Stimulated activated CD8-positive, alpha-beta memory T cell treated with anti-CD3 and anti-CD28 coated beads, Interleukin-4, amount 100 ng/mL, for 1 hour (primary cell): ENCODE measurements at regions not wholly inside any gene's neighbourhood (a gene's known extent, or its start where the extent isn't known, plus 50 kb on each side); places are given as distances from the start of the nearest gene placed in this dataset.

Experiments used
- DNase-seq, 2 donors: peaks; one replicate each; pipeline ENCODE4 v3.0.0-alpha.2; 2020; ENCODE audit warnings: low read depth in 2 of 2, low spot score in 1 of 2

DNA sequence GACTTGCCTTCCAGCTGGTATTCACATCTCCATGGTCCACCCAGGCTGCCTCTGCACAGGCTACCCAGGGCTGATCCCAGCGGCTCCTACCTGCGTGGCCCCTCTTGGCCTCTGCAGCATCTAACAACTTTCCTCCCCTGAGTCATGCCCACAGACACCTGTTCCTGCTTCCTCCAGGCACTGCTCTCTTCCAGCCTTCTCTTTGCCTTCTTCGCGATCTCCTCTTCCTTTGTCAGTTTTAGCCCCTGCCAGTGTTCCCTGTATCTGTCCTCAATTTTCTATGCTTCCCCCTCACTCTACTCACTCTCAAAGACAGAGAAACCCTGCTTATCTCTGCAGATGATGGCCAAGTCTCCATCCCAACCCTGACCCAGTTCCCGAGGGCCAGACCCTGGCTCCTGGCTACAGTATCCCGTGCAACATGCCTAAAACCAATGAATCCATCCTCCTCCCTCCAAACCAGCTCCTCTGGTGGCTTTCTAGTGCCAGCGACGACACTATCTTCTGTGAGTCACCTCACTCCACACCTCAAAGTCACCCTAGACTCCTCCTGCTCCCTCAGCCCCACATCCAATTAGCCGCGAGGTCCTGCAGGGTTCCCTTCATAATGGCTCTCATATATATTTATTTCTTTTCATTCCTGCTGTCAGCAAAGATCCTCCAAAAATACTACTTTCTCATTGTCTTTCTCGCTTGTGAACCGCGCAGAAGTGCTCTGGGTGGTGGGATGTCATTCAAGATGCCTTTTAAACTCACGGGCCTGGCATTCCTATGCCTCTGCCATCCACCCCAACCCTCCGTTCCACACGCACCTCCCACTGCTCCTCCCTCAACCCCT, 259.2 kb downstream of the TOMM20 start:
- DNase-seq: no peak

DNA sequence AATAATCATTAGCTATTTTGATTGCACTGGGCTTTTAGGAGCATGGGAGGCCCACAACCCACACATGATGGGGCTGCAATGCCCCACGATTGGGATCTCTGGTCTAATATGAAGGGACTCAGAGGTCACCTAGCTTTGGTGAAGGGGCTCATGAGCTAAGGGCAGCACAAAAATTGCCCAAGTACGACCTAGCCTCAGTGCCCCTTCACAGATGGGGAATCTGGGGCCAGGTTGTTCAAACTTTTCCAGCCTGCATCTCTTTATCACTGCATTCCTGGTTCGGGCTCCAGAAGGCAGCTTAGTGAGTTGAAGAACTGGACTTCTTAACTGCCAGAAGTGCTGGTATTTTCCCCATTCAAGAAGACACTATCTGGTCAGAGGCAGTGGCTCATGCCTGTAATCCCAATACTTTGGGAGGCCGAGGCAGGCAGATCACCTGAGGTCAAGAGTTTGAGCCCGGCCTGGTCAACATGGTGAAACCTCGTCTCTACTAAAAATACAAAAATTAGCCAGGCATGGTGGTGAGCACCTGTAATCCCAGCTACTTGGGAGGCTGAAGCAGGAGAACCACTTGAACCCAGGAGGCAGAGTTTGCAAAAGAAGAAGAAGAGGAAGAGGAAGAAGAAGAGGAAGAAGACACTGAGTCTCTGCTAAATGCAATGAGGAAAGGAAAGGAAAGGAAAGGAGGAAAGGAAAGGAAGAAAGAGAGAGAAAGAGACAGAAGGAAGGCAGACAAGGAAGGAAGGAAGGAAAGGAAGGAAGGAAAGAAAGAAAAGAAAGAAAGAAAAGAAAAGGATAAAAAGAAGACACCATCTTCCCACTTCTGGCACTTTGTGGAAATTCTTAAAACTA, 258.5 kb upstream of the IRF2BP2 start:
- no peak for DNase-seq

DNA sequence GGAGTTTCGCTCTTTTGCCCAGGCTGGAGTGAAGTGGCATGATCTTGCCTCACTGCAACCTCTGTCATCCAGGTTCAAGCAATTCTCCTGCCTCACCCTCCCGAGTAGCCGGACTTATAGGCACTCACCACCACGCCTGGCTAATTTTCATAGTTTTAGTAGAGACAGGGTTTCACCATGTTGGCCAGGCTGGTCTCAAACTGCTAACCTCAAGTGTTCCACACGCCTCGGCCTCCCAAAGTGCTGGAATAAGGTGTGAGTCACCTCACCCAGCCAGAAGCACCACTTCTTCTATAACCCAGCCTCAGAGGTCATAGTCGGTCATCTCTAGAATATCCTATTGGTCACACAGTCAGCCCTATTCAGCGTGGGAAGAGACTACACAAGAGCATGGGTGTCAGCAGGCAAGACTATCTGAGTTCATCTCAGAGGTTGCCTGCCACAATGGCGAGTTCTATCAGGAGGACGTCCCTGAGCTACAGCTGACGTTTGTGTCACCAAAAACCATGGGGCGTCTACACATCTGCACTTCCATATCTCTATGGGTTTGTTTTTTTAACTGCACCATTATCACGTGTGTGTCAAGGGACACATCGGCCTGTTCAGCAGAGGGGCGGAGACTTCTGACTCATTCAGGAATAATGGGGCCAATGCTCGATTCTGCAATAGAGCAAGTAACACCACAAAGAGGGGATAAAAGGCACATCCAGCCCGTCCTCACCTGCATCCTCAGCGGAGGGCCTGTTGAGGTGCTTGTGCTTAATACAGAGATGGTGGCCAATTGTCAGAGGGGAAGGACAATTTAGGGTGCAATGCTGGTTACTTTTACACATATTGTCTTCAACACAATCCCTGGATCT, 256.3 kb upstream of the IRF2BP2 start:
- DNase-seq: no peak

DNA sequence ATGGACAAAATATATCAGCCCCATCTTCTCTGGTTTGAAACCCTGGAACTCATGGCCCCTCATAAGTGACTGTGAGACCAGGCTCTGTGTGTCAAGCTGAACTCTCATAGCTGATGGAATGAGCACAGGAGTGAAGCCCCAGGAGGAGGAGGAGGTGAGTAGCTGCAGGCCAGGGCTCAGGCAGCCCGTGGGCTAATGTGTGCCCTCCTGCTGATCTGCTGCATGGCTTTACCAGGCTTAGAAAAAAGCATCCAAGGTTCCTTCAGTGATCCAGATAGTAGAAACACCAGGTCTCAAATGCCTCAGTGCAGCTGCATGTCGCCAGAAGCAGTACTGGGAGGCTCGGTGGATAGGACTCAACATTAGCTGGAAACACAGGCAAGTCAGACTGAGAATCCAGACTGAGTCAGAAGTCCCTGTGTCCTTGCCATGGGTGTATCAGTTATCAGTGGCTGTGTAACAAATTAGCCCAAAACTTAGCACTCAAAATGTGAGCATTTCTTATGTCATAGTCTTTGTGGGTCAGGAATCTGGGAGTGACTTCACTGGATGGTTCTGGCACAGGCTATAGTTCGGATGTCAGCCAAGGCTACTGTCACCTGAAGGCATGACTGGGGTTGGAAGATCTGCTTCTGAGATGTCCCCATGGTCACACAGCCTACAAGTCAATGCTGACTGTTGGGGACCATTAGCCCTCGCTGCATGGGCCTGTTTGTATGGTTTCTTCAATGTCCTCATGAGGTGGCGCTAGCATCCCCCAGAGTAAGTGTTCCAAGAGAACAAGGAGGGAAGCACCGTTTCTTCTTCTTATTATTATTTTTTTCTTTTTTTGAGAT, 255.4 kb upstream of the IRF2BP2 start:
- DNase-seq: no peak

DNA sequence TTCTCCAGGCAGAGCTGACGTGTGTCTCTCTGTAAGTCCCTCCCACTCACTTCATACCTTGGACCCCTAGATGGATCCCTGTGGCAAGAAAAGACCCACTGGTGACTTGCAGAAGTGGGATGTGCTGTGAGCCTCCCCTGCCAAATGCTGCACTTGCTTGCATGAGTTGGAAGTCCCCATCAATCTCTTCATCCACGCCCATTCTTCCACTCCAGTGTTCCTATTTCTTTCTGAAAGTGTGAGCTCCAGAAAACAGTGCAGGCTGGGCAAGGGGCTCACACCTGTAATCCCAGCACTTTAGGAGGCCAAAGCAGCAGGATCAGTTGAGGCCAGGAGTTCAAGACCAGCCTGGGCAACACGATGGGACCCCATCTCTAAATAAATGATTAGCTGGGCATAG, 254.1 kb upstream of the IRF2BP2 start:
- DNase-seq: no peak

DNA sequence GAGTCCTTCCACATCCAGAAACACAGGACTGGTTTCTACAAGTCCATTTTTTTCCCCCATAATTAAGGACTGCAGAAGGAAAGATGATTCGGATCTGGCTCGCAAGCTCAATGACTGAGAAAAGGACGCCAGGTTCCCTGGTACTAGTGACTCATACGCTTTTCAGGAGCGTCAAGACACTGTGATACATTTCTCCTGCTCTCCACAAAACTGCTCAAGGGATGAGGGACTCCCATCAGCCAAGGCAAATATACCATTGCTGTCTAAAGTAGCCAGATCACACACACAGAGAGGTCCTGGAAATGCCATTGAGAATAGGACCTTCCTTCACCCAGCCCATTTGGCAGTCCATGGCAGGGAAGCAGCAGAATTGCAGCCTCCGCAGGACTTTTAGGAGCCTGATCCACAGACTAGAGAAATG, 253.6 kb upstream of the IRF2BP2 start:
- no peak for DNase-seq

DNA sequence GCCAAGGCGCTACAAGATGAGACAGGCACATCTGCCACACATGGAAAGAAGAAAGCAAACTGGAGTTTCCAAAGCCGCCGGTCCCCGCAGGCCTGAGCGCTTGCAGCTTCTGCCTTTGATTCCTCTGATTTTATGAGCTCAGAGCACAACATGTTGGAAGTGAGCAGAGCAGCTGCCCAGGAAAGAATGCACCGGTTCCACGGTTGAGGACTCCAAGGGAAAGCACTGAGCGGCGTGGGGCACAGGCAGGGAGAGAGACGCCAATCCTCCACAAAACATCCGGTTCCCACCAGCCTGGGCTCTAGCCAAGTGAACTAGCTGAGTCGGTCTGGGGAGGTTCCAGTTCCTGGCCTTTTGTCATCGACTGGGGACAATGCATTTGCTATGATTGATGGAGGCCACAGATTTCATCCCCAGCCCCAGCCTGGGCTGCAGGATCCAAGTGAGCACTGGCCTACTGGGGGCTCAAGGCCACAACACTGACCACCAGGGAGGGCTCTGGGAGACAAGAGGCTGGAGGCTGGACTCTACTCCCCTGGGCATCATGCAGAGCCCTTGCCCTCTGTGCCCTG, 253.1 kb upstream of the IRF2BP2 start:
- no peak for DNase-seq

DNA sequence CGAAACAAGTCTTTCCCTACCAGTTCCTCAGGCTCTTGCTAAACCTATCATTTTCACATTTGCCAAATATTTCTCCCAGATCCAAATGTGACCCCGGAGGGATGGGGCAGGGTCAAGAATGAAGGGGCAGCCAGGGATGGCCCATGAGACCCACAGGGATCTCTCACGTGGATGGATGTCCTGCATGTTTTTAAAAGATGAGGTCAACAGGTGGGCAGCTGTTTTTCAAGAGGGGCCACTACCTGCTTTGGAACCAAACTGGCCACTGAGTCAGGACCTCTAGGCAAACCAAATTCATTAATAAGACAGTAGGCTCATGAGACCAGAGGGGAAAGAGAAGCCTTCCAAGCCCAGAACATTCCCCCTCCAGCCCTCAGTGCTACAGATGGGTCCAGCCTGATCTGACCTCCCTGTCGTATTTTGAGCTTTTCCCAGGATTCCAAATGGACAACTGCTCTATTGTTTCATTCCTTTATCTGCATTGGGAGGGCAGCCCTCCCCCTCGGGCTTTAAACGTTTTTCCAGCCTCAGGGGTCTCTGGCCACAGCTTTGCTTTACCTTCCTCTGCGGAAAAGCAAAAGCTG, 252.5 kb upstream of the IRF2BP2 start:
- no peak for DNase-seq

DNA sequence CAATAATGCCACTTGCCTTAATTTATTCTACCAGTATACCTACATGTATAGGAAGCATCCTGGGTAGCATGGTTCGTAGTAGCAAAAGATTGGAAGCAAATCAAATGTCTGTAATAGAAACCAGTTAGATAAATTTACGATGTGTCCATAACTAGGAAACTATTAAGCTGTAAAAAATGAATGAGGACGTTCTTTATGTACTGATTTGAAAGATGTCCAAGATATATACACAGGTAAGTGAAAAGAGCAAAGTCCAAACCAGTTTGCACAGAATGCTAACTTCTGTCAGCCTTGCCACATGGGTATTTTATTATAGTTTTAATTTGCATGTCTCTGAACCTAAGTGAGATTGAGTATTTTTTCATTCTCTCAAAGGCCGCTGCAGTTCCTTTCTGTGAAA, 251.8 kb upstream of the IRF2BP2 start:
- no peak for DNase-seq

DNA sequence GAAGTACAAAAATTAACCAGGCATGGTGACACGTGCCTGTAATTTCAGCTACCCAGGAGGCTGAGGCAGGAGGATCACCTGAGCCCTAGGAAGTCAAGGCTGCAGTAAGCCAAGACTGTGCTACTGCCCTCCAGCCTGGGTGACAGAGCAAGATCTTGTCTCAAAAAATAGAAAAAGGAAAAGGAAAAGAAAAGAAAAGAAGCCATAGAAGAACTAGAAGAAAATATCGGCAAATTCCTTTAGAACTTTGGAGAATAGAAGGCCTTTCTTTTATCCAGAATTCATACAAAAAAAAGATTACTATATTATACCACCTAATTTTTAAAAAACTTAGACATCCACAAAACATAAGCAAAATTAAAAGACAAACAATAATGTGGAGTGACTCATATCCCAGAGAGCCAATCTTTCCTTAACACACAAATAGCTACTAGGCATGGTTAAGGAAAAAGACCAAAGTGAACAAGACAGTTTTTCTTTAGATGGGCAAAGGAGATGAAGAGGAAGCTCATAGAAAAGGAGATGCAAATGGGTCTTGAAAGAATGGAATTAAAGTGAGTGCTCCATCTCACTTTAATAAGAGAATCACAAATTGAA, 251.1 kb upstream of the IRF2BP2 start:
- no peak for DNase-seq

DNA sequence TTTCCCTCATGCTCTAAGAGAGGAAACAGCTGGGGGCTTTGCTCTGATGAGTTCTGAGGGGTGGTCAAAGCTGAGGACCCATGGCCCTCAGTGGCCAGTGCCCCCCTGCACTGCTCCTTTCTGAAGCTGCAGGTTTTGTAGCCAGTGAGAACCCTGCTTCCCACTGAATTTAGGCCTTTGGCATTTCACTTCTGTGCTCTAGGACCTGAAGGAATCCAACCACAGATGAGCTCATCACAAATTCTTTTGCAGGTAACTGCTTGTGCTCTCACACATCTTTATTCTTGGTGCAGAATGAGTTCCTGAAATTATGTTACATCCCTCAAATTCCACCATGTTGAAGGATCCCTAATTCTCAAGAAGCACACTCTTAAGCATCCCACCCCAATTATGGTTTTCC, 248.7 kb upstream of the IRF2BP2 start:
- no peak for DNase-seq

DNA sequence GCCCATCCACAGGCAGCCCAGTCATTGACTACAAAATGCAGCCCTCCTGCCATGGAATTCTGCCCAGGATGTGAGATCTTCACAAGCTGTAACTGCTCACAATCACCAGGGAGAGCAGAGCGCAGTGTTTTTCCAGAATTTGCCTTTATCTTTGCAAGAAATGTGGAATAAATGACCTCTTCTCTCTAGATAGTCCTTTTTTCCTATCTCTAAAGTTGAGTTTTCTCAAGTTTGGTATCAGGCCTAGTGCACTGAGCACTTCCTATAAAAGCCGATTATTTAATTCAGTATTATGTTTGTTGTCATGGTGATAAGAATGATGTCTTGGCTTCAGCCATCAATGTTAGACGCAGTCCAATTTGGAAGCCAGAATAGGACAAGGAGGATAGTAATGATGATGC, 246.9 kb upstream of the IRF2BP2 start:
- DNase-seq: no peak

DNA sequence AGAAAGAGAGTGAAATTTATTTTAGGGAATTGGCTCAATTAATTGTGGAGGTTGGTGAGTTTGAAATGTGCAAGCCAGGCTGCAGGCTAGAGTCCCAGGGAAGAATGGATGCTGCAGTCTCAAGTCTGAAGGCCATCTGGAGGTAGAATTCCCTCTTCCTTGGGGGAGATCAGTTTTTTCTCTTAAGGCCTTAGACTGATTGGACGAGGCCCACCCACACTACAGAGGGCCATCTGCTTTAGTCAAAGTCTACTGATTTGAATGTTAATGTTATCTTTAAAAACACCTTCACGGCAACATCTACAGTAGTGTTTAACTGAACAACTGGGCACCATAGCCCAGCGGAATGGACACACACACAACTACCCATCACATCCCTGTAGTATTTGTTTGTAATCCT, 245.9 kb upstream of the IRF2BP2 start:
- DNase-seq: no peak

DNA sequence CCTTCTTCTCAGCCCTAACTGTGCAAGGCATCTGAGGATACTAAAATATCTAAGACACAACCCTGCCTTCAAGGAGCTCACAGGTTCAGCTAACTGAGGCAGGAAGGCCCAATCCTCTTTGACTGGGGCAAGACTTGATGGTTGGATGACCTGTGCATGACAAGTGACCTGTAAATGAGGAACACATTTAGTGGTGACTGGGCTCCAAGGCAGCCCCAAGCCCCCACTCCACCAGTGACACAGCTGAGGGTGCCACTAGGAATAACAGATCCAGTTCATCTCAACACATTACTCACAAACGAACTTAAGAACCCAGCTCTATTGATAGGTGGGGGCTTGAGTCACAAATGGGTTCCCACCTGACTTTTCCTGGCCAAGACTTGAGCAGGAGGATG, 244.7 kb upstream of the IRF2BP2 start:
- DNase-seq: no peak

DNA sequence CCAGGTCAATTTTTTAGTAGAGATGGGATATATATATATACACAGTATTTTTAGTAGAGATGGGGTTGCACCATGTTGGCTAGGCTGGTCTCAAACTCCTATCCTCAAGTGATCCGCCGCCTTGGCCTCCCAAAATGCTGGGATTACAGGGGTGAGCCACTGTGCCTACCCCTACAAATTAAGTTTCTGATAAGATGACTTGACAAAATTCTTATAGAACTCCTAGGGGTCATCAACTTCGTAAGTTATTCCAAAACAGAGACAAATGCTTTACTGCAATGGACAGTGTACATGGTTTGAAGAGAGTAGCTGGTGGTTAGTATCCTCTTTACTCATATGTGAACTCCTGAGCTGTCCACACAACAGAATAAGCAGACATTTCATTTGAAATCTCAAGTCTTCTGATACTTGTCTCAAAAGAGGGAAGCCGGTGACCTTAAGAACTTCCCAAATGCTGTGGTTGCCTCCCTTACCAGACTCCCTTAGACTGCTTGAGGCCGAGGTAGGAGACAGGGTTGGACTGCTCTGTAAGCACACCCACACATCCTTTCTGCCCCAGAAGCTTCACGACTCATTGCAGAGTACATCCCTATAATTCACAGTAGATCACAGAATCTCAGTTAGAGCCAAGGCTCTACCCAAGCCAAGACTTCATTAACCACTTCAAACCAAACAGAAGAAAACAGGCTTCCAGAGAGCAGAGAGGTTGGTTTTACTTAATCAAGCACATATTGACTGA, 244.1 kb upstream of the IRF2BP2 start:
- no peak for DNase-seq

DNA sequence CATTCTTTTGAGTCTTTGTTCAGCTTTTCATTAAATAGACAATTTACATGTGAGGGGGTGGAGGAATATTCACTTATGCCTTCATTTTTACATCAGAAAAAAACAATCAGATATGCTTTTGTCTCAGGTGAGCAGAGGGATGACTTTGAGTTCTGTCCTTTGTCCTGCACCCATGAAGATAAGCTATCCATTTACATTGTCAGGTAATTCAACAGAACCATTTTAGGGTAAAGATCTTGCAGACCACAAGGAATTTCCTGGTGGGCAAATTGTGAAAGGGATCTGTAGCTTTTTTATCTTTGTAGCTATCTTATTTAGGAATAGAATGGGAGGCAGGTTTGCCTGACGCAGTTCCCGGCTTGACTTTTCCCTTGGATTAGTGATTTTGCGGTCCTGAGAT, 242.7 kb upstream of the IRF2BP2 start:
- no peak for DNase-seq

DNA sequence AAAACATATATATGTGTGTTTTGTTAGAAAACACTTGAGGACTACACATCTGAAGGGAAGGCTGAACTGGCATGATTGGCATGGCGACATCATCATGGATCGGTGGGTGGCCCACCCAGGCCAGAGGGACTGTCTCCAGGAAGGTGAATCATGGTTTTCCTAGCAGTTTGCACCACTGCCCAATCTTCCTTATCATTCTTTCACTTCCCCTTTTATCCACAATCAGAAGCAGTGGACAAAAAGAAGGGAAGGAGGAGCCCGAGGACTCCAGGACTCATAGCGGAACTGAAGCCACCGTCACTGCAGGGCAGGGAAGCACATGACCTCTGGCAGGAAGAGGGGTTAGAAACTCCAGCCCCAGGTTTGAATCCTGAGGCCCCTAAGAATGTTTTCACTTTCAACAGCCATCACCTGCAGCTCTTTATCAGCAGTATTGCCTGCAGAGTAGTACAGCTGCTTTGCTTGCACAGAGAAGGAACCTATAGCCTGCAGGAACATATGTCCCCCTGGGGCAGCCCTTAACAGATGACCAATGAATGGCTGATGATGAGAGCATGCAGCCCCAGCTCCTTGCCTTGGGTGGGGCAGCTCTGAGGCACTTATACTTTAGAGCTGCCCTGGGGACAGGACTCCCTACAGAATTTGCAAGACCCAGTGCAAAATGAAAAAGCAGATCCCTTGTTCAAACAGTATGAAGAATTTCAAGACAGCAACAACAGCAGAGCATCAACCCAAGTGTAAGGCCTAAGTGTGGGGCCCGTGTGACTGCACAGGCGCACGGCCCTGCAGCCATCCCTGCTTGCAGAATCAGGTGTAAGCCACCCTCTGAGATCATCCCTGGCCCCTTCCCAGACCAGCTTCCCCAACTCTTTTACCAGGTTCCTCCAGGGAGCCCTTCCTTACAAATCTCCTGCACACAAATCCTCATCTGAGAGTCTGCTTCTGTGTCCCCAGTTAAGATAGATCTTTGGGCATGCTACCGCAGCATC, 241.8 kb upstream of the IRF2BP2 start:
- DNase-seq: no peak

DNA sequence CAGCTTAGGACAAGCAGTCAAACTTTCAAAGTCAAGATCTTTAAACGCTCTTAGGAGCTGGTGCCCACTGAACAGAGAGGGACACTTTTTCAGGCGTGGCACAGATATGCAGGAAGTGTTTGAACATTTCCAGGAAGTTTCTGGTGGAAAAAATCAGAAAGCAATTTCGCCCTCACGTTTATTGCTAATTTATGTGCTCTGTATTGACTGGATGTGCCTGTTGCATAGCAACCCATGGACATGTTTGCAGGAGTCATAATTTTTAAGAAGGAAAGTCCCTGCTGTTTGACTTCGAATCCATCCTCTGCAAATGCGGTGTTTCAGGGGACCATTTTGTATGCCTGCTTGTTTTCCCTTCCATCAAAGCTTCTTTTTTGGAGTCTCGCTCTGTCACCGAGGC, 239.9 kb upstream of the IRF2BP2 start:
- no peak for DNase-seq
